Frontal cortex (tissue), 3 donors: ENCODE measurements at regions not wholly inside any gene's neighbourhood (a gene's known extent, or its start where the extent isn't known, plus 50 kb on each side); places are given as distances from the start of the nearest gene placed in this dataset.

Source experiments
- DNase-seq, 2 donors: peaks; one replicate each; pipeline ENCODE4 v3.0.0; 2012; ENCODE audit warnings: low spot score in 2 of 2
- FAIRE-seq: peaks from 2 replicates; lab custom pipeline; 2012; peaks lifted over from hg19 to GRCh38; lab: Jason Lieb, UNC
- donor health status: control.
- donor health status: control.
- donor health status: control.

GRCh38 chr2:236653863-236654262 is 84.2 kb downstream of the ACKR3 start:
- FAIRE-seq = no peak
- no peak for DNase-seq

DNA sequence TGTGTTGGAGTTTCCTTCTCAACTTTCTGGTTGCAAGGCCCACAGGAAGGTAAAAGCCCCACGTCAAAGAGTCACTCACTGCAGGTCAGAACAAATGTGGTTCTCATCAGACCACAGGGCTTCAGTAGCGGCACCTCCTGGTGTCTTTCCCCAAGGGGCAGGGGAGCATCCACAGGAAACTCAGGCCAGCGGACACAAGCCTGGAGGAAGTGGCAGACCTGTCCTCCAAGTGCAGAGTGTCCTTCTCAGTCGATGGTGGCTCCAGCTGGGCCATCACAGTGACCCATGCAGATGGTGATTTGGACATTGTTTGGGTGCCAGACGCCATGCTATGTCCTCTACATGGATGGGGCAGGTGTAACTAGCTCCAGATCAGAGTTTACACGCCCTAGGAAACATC is 84.9 kb downstream of the ACKR3 start:
- DNase-seq (no peak), FAIRE-seq (no peak)

DNA sequence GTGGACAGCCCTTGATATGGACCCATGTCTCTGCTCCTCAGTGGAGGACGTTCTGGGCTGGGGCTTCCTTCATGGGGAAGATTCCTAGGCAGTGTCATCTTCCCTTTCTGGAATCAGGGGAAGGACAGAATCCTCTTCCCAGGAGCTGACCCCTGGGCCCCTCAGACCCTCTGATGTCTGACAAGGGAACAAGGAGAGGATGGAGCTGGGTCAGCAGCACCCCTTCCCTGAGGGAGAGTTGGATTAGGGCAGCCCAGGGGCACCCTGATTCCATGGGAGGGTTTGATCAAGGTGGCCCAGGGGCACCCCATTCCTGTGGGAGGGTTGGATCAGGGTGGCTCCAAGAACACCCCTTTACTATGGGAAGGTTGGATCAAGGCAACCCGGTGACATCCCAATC is 86.5 kb downstream of the ACKR3 start:
- FAIRE-seq (no peak), DNase-seq (no peak)

DNA sequence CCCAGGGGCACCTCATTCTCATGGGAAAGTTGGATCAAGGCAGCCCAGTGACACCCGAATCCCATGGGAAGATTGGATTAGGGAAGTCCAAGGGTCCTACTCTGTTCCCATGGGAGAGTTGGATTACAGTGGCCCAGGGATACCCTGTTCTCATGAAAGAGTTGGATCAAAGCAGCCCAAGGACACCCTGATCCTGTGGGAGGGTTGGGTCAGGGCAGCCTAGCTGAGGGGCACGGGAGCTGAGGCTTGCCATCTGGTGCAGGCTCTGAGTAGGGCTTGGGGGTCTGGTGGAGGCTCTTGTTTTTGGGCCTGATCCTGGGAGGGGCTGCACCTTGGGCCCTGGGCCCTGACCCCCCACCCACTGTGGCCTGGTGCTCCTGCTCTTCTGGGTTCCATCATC is 87.1 kb downstream of the ACKR3 start:
- no peak for DNase-seq
- no peak for FAIRE-seq

DNA sequence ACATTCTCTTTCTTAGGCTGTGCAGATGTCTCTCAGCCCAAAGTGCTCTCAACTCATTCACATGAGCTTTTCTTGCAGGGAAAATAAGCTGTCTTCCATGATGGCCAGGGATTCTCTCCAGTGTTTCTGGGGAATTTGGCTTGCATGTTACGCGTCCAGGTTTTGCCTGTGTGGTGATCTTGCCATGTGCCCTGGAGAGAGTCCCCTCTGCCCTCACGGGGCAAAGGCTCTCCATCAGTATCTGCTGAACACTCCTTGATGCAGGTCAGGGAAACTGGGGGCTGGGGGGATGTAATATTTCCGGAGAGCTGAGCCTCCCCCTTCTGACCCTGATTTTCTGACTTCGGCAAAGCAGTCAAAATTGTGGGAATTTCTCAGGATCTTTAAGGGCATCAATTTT is 87.6 kb downstream of the ACKR3 start:
- DNase-seq (no peak), FAIRE-seq (no peak)

GRCh38 chr2:236657801-236658200 is 88.2 kb downstream of the ACKR3 start:
- DNase-seq = no peak
- FAIRE-seq = no peak

DNA sequence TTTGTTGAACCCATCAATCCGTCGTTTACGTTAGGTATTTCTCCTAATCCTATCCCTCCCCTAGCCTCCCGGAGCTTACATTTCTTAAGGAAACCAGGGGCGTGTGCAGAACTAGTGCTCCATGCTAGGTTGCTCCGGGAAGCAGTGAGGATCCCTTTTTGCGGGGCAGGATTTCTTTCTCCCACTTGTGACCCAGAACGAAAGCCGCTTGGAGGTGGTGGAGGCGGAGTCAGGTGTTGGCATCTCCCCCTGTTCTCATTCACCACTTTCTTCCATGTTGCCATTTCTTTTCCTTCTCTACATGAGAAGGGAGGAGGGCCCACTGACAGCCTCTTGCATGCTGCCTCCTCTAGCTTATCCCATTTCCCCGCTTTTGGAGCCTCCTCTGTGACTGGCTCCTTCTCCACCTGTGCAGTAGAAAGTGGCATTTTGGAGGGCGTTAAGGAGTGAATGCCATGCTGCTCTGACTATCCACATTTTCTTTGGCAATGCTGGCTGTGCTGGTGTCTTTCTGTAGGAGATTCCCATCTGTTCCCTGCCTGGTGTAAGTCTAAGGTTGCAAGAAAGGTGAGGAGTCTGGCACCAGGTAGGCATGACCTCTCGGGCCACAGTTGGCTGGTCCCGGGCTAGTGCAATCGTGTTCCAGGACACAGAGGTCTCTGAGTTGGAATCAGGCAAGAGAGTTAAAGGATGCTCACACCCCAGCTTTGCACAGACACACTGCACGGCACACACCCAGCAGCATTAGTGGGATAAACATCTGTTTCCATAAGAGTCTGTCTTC is 89.5 kb downstream of the ACKR3 start:
- DNase-seq (no peak), FAIRE-seq (no peak)

GRCh38 chr2:236659758-236660150 is 90.1 kb downstream of the ACKR3 start:
- DNase-seq (no peak), FAIRE-seq (no peak)

- DNase-seq (no peak), FAIRE-seq (no peak)
These were observed 91.6 kb downstream of the ACKR3 start for GRCh38 chr2:236661061-236661761.

DNA sequence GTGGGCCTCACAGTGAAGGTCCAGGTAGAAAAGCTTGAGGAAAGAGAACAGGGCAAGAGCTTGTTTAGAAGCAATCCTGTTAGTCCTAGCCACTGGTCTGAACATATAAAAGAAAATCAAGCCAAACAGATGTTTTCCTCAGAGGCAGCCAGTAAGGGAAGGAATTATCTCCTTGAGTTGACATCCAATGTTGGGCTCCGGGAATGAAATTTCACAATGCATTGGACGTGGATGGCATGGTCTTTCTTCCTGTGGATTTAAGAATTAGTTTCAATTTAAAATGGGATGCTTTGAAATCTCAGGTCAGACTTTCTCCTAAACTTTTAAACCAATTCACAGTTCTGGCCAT is 92.1 kb downstream of the ACKR3 start:
- FAIRE-seq (no peak), DNase-seq (no peak)

DNA sequence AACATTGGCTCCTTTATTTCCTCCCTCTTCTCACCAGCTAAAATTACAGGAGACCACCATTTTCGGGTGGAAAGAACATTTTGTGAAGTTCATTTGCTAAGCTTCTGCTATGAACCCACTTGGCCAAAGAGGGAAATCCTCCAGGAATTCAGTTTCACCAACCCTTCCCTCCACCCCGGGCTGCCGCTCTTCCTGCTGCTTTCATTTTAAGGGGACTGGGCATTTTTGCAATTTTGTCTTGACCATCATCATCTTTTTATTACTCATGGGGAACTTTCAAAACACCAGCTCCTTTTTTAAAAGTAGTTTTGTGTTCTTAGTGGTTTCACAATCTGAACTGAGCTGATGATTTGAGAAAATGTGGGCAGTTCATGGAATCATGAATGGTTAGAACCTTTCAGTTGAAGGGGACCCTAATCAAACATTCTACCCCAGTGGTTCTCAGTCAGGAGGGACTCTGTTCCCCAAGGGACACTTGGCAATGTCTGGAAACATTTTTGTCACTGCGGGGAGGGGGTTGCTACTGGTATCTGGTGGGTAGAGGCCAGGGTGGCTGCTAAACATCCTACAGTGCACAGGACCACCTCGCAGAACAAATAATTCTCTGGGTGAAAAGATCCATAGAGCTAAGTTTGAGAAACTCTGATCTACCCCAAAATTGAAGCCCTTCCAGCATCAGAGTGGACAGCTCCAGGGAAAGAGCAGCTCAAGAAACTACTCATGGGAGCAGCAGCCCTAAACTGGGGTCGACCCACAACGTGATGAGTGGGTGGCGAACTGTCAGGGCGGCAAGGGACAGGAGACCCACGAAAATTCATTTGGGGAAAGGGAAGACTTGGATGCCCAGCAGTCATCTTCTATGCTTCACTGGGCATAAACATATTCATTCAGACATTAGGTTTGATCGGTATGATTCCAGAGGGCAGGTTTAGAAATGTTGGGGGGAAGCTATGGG is 92.9 kb downstream of the ACKR3 start:
- FAIRE-seq (no peak), DNase-seq (no peak)

GRCh38 chr2:236663287-236664101 is 93.9 kb downstream of the ACKR3 start:
- no peak for FAIRE-seq
- DNase-seq = no peak

DNA sequence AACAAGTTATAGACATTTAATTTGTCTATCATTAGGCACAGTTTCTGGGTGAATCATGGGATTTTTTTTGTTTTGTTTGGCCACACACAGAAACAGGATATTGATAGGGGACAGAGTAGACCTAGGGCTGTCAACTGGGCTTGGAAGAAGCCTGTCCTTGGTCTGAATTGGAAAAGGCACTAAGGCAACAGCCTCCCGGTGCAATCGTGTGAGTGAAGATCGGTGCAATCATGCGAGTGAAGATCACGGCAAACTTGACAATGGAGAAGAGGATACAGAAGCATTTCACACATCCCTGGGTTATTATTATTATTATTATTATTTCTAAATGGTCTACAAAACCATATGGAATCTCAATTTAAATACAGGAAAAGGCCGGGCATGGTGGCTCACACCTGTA is 94.5 kb downstream of the ACKR3 start:
- no peak for FAIRE-seq
- no peak for DNase-seq

GRCh38 chr2:236665101-236665500 is 95.5 kb downstream of the ACKR3 start:
- no peak for DNase-seq
- FAIRE-seq = no peak

- DNase-seq (no peak), FAIRE-seq (no peak)
These were observed 96.0 kb downstream of the ACKR3 start for GRCh38 chr2:236665572-236666118.

GRCh38 chr2:236666646-236667204 is 97.1 kb downstream of the ACKR3 start:
- no peak for DNase-seq
- FAIRE-seq = no peak

- no peak for FAIRE-seq
These were observed 97.9 kb downstream of the ACKR3 start for GRCh38 chr2:236667526-236667925.

DNA sequence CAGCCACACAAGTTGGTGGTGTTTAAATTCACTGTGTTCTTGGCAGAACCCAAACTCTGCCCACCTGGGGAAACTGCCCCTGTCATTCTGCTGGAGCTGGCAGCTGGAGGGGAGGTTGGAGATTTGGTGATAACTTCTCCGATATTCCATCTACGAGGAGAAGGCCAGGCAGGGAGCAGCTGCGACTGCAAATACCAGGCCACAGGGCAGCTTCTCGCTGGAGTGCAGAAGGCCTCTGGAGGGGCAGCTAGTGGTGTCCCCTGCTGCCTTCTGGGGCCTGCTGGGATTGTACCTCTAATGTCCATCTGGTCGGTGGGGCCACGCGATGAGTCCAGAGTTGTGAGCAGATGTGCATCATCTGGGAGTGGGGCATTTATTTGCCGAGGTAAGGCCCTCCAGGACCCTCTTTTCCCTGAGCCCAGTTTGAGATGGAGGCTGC is 98.9 kb downstream of the ACKR3 start:
- FAIRE-seq (no peak), DNase-seq (no peak)

More at GRCh38 chr2:236667526-236667925, 97.9 kb downstream of the ACKR3 start:
- DNase-seq = no peak

DNA sequence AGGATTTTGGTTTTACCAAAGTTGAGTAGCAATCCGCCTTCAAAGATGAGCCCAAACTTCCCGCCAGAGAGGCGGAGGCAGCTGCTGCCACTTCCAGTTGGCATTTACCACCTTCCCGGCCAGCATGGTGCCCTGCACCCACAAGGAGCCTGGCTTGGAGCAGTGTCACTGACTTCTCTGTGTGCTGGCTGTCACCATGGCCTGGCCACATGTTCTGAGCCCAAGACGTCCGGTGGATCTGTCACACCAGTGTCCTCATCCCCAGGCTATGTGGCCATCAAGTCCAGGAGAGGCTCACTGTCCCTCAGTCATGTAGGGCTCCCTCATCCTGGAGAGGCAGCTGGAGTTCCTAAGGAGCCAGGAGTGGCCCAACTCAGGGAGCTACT is 100.6 kb downstream of the ACKR3 start:
- no peak for FAIRE-seq
- no peak for DNase-seq
